HG02610 (cell line): ENCODE measurements at regions not wholly inside any gene's neighbourhood (a gene's known extent, or its start where the extent isn't known, plus 50 kb on each side); places are given as distances from the start of the nearest gene placed in this dataset.
"Not testable (repeated sequence)": the region's sequence is repeated elsewhere in the genome, so short reads cannot be mapped to it uniquely, and the experiment has no call there.

Source experiments
- ATAC-seq: cut with Tn5 transposase; IDR thresholded peaks from one replicate; pipeline ENCODE4 v1.9.1; 2021; ENCODE audit warnings: mild to moderate bottlenecking, moderate library complexity; ENCODE audit not compliant: unreplicated experiment

- ATAC-seq, result no peak
These were observed 822.9 kb upstream of the PRR20A start for GRCh38 chr13:56317841-56318240.

GRCh38 chr13:56332671-56333070 lies 808.0 kb upstream of the PRR20A start:
- ATAC-seq, result no peak

- ATAC-seq, result no peak
These were observed 804.9 kb upstream of the PRR20A start for GRCh38 chr13:56335775-56336174.

- ATAC-seq, result no peak
These were observed 802.3 kb upstream of the PRR20A start for GRCh38 chr13:56338421-56338820.

GRCh38 chr13:56347014-56347413 lies 793.7 kb upstream of the PRR20A start:
- no peak for ATAC-seq

GRCh38 chr13:56349866-56350265 lies 790.9 kb upstream of the PRR20A start:
- no peak for ATAC-seq

GRCh38 chr13:56351041-56351440 lies 789.7 kb upstream of the PRR20A start:
- ATAC-seq, result no peak

GRCh38 chr13:56352361-56352760 lies 788.4 kb upstream of the PRR20A start:
- ATAC-seq, result no peak

GRCh38 chr13:56352901-56353300 lies 787.8 kb upstream of the PRR20A start:
- ATAC-seq, result no peak

GRCh38 chr13:56356690-56357089 lies 784.0 kb upstream of the PRR20A start:
- ATAC-seq, result no peak

GRCh38 chr13:56378566-56378965 lies 762.2 kb upstream of the PRR20A start:
- no peak for ATAC-seq

- no peak for ATAC-seq
These were observed 747.2 kb upstream of the PRR20A start for GRCh38 chr13:56393549-56393948.

GRCh38 chr13:56396318-56396717 lies 744.4 kb upstream of the PRR20A start:
- no peak for ATAC-seq

GRCh38 chr13:56400774-56401173 lies 739.9 kb upstream of the PRR20A start:
- ATAC-seq, result no peak

- ATAC-seq, result no peak
These were observed 727.9 kb upstream of the PRR20A start for GRCh38 chr13:56412856-56413255.

GRCh38 chr13:56424246-56424645 lies 716.5 kb upstream of the PRR20A start:
- ATAC-seq, result no peak

GRCh38 chr13:56457535-56458190 lies 683.1 kb upstream of the PRR20A start:
- no peak for ATAC-seq

GRCh38 chr13:56459286-56459685 lies 681.4 kb upstream of the PRR20A start:
- no peak for ATAC-seq

- no peak for ATAC-seq
These were observed 639.0 kb upstream of the PRR20A start for GRCh38 chr13:56501750-56502149.

- no peak for ATAC-seq
These were observed 629.9 kb upstream of the PRR20A start for GRCh38 chr13:56510836-56511235.

- ATAC-seq, result not testable (repeated sequence)
These were observed 628.4 kb upstream of the PRR20A start for GRCh38 chr13:56512336-56512735.

- no peak for ATAC-seq
These were observed 625.3 kb upstream of the PRR20A start for GRCh38 chr13:56515441-56515840.
